ENCODE measurements at regions not wholly inside any gene's neighbourhood (a gene's known extent, or its start where the extent isn't known, plus 50 kb on each side); places are given as distances from the start of the nearest gene placed in this dataset.

DNA sequence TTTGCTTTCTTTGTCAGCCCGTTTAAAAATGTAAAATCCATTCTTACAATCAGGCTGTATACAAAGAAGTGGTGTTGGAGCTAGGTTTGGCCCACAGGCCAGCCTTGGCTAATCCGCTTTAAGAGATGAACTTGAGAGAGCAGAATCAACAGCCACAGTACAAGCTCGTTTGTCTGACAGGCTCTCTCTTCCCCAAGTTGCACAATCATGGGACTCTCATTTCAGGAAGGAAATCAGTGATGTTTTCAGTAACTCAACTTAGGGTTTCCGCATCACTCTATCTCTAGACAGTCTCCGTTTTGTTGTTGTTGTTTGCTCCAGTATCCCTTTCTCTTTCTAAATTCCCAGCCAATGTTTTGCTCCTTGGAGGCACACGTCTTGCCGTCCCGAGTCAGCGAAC, 582.0 kb upstream of the MKI67 start:
- Histone ChIP-seq H2AFZ (ENCODE audit: low read length) (no peak overlapping the region), H3K36me3 (ENCODE audit: insufficient read depth, low read length) (no peaks in the 10 kb centered on the region), H3K27me3 (ENCODE audit: low read length) (no peaks in the 10 kb centered on the region), H4K20me1 (ENCODE audit: insufficient read depth, low read depth, low read length) (no peaks in the 10 kb centered on the region), H3K9me3 (ENCODE audit: low read length) (no peaks in the 10 kb centered on the region), H3K79me2 (ENCODE audit: low read length) (no peaks in the 10 kb centered on the region), H3K27ac (ENCODE audit: low read length) (no peak overlapping the region), H3K9ac (ENCODE audit: low read length) (no peak overlapping the region), H3K4me2 (ENCODE audit: low read depth, low read length, poor library complexity, severe bottlenecking) (no peak overlapping the region), H3K9me2 (replicated peaks; ENCODE audit: insufficient read depth, low read length) (no peaks in the 10 kb centered on the region), H3K4me3 (ENCODE audit: low read length) (no peak overlapping the region), H3K4me1 (ENCODE audit: low read length) (no peaks in the 10 kb centered on the region)
- no peak for DNase-seq

DNA sequence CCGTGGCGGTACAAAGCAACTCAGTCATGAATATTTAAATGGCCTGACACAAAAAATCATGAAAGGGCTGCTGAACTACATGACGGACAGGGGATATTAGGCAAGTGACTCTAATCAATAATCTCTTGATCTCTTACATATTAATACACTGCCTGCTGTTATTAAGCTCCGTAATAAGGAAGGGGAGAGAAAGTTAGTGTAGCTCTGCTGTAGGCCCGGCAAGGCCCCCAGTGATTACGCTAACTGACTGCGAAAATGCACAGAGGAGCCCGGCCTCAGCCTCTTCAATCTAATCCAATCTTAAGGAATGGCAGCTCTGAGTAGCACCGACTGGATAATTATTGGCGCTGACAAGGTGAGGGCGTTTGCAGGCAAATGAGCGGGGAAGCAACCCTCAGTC, 583.5 kb upstream of the MKI67 start:
- Histone ChIP-seq H3K9me2 (replicated peaks; ENCODE audit: insufficient read depth, low read length) (no peaks in the 10 kb centered on the region), H4K20me1 (ENCODE audit: insufficient read depth, low read depth, low read length) (no peaks in the 10 kb centered on the region), H3K27ac (ENCODE audit: low read length) (no peak overlapping the region), H3K4me1 (ENCODE audit: low read length) (no peaks in the 10 kb centered on the region), H2AFZ (ENCODE audit: low read length) (no peak overlapping the region), H3K79me2 (ENCODE audit: low read length) (no peaks in the 10 kb centered on the region), H3K27me3 (ENCODE audit: low read length) (no peaks in the 10 kb centered on the region), H3K9ac (ENCODE audit: low read length) (no peak overlapping the region), H3K4me3 (ENCODE audit: low read length) (no peak overlapping the region), H3K9me3 (ENCODE audit: low read length) (no peaks in the 10 kb centered on the region), H3K36me3 (ENCODE audit: insufficient read depth, low read length) (no peaks in the 10 kb centered on the region), H3K4me2 (ENCODE audit: low read depth, low read length, poor library complexity, severe bottlenecking) (no peak overlapping the region)
- DNase-seq = no peak

DNA sequence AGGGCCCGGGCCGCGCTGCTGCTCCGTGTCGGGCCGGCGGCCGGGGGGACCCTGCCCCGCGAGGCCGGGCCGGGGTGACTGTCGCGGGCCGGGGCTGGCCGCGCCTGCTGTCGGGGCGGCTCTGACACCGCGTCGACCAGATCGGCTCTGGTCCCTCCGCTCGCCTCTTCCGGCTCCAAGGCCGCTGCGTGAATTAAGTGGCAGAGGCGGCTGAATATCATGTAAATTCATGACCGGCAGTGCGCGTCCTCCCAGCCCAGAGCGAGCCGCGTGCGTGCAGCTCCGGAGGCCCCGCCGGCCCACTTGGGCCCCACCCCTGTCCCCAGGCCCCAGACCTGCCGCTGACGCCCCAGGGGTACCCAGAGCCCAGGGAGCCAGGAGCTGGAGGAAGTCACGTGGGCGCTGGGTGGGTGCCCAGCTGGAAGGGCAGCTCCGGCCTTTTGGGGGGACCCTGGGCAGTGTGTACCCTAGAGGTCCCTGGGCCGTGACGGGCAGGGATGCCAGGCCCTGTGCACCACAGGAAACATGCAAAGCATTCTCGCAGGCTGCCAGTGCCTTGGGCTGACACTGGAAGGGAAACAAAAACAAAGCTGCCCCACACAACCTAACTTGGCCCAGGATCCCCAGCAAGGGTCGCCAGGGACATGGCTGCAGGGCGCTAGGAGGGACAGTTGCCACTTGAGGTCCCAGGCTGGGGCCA, 584.0 kb upstream of the MKI67 start:
- no peaks in the 10 kb centered on the region for H4K20me1 ChIP-seq (ENCODE audit: insufficient read depth, low read depth, low read length)
- no peak for DNase-seq
- no peaks in the 10 kb centered on the region for H3K9me3 ChIP-seq (ENCODE audit: low read length)
- no peaks in the 10 kb centered on the region for H3K36me3 ChIP-seq (ENCODE audit: insufficient read depth, low read length)
- no peak overlapping the region for H3K4me2 ChIP-seq (ENCODE audit: low read depth, low read length, poor library complexity, severe bottlenecking)
- H3K27me3 ChIP-seq (ENCODE audit: low read length) = no peaks in the 10 kb centered on the region
- no peaks in the 10 kb centered on the region for H3K4me1 ChIP-seq (ENCODE audit: low read length)
- H3K9ac ChIP-seq (ENCODE audit: low read length) = no peak overlapping the region
- H3K27ac ChIP-seq (ENCODE audit: low read length) = no peak overlapping the region
- H3K79me2 ChIP-seq (ENCODE audit: low read length) = no peaks in the 10 kb centered on the region
- no peak overlapping the region for H3K4me3 ChIP-seq (ENCODE audit: low read length)
- H2AFZ ChIP-seq (ENCODE audit: low read length) = no peak overlapping the region
- H3K9me2 ChIP-seq (replicated peaks; ENCODE audit: insufficient read depth, low read length) = no peaks in the 10 kb centered on the region

DNA sequence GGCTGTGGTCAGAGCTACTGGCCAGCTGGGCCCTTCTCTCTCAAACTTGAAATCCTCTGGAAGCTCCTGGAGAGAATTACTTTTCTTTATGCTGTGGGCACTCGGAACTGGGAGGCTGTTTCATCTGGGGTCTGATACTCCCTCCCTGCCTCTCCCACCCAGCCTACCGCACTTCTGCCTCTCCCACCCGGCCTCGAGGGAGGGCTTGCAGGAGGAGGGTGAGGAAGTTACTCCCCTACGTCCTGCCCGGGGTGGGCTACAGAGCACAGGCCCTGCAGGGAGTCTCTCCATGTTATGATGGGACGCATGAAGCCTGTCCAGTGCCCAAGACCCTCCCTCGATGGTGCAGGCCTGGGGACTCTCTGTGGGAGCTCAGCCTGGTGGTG, 584.6 kb upstream of the MKI67 start:
- Histone ChIP-seq H3K4me1 (ENCODE audit: low read length) (no peaks in the 10 kb centered on the region), H3K9ac (ENCODE audit: low read length) (no peak overlapping the region), H3K4me3 (ENCODE audit: low read length) (no peak overlapping the region), H2AFZ (ENCODE audit: low read length) (no peak overlapping the region), H3K9me2 (replicated peaks; ENCODE audit: insufficient read depth, low read length) (no peaks in the 10 kb centered on the region), H3K4me2 (ENCODE audit: low read depth, low read length, poor library complexity, severe bottlenecking) (no peak overlapping the region), H3K27me3 (ENCODE audit: low read length) (no peaks in the 10 kb centered on the region), H3K79me2 (ENCODE audit: low read length) (no peaks in the 10 kb centered on the region), H3K36me3 (ENCODE audit: insufficient read depth, low read length) (no peaks in the 10 kb centered on the region), H3K9me3 (ENCODE audit: low read length) (no peaks in the 10 kb centered on the region), H3K27ac (ENCODE audit: low read length) (no peak overlapping the region), H4K20me1 (ENCODE audit: insufficient read depth, low read depth, low read length) (no peaks in the 10 kb centered on the region)
- no peak for DNase-seq

DNA sequence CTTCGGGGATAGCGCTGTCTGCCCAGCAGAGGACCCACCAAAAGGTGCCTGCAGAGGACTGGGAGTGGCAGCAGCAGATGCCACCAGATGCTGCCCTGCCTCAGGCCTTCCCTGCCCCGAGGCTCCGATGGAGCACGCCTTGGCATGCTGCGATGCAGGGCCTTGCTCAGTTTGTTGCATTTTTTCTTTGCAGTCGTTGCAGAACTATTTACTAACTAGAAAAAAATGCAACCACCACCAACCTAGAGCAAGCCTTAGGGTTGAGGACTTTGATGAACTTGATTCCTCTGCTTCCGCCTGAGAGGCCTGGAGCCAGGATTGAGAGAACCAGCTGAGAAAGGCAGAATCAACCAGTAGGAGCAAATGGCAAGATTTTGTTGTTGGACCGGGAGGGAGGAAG, 585.6 kb upstream of the MKI67 start:
- Histone ChIP-seq H3K36me3 (ENCODE audit: insufficient read depth, low read length) (no peaks in the 10 kb centered on the region), H3K4me1 (ENCODE audit: low read length) (no peaks in the 10 kb centered on the region), H3K27me3 (ENCODE audit: low read length) (no peaks in the 10 kb centered on the region), H3K79me2 (ENCODE audit: low read length) (no peaks in the 10 kb centered on the region), H3K4me3 (ENCODE audit: low read length) (no peak overlapping the region), H3K4me2 (ENCODE audit: low read depth, low read length, poor library complexity, severe bottlenecking) (no peak overlapping the region), H2AFZ (ENCODE audit: low read length) (no peak overlapping the region), H3K9me3 (ENCODE audit: low read length) (no peaks in the 10 kb centered on the region), H3K27ac (ENCODE audit: low read length) (no peak overlapping the region), H3K9ac (ENCODE audit: low read length) (no peak overlapping the region), H4K20me1 (ENCODE audit: insufficient read depth, low read depth, low read length) (no peaks in the 10 kb centered on the region), H3K9me2 (replicated peaks; ENCODE audit: insufficient read depth, low read length) (no peaks in the 10 kb centered on the region)
- DNase-seq = no peak

DNA sequence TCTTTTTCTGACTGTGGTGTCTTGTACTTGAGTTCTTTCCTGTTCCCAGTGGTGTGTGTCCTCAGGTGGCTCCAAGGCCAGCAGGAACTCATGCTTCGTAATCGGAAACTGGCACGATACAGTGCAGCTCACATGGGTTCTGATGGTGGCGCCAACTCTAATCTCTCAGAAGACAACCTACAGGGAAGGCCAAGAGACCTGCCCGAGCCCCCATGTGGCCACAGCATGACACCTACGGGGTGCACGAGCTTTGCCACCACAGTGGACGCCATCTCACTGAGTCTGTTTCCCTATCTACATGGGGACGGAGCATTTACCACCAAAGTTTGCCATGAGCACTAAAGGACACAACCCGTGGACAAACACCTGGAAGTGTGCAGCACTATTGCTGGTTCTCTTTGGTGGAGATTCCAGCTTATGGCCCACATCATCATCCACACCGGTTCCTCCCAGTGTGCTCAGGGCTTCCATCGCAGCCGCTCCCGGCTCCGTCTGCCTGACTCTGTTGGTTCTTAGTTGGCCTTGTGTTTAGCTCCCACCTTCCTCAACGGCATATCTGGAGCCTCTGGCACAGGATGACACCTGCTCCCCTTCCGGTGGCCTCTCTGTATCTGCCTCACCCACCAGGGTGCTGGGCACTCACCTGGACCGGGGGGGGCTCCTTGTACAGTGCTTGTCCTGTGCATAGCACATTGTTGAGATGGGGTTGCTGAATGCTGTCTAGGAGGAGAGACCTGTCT, 586.6 kb upstream of the MKI67 start:
- Histone ChIP-seq H2AFZ (ENCODE audit: low read length) (no peak overlapping the region), H3K27ac (ENCODE audit: low read length) (no peak overlapping the region), H3K79me2 (ENCODE audit: low read length) (no peaks in the 10 kb centered on the region), H3K4me2 (ENCODE audit: low read depth, low read length, poor library complexity, severe bottlenecking) (no peak overlapping the region), H4K20me1 (ENCODE audit: insufficient read depth, low read depth, low read length) (no peaks in the 10 kb centered on the region), H3K4me3 (ENCODE audit: low read length) (no peak overlapping the region), H3K9me3 (ENCODE audit: low read length) (no peaks in the 10 kb centered on the region), H3K9ac (ENCODE audit: low read length) (no peak overlapping the region), H3K27me3 (ENCODE audit: low read length) (no peaks in the 10 kb centered on the region), H3K36me3 (ENCODE audit: insufficient read depth, low read length) (no peaks in the 10 kb centered on the region), H3K9me2 (replicated peaks; ENCODE audit: insufficient read depth, low read length) (no peaks in the 10 kb centered on the region), H3K4me1 (ENCODE audit: low read length) (no peaks in the 10 kb centered on the region)
- DNase-seq = no peak

DNA sequence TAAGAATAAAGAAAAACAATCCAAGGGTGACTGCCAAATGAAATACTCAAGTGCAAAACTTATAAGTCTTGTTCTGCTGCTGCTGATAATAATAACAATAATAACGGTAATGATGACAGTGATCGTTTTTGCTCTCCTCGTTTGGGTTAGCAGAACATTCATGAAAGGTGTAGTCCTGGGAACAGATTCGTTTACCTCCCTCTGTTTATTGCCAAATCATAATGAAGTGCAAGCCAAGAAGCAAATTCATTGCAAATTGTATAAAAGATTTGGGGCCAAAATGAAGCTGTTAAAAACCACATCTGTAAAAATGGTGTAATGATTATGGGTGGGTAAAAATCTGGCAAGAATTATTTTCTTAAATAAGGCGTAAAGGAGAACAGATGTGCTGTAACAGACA, 587.2 kb upstream of the MKI67 start:
- no peak for DNase-seq
- Histone ChIP-seq H3K9me2 (replicated peaks; ENCODE audit: insufficient read depth, low read length) (no peaks in the 10 kb centered on the region), H3K27ac (ENCODE audit: low read length) (no peak overlapping the region), H3K4me1 (ENCODE audit: low read length) (no peaks in the 10 kb centered on the region), H3K9me3 (ENCODE audit: low read length) (no peaks in the 10 kb centered on the region), H4K20me1 (ENCODE audit: insufficient read depth, low read depth, low read length) (no peaks in the 10 kb centered on the region), H3K27me3 (ENCODE audit: low read length) (no peaks in the 10 kb centered on the region), H3K36me3 (ENCODE audit: insufficient read depth, low read length) (no peaks in the 10 kb centered on the region), H3K79me2 (ENCODE audit: low read length) (no peaks in the 10 kb centered on the region), H3K9ac (ENCODE audit: low read length) (no peak overlapping the region), H3K4me3 (ENCODE audit: low read length) (no peak overlapping the region), H2AFZ (ENCODE audit: low read length) (no peak overlapping the region), H3K4me2 (ENCODE audit: low read depth, low read length, poor library complexity, severe bottlenecking) (no peak overlapping the region)

DNA sequence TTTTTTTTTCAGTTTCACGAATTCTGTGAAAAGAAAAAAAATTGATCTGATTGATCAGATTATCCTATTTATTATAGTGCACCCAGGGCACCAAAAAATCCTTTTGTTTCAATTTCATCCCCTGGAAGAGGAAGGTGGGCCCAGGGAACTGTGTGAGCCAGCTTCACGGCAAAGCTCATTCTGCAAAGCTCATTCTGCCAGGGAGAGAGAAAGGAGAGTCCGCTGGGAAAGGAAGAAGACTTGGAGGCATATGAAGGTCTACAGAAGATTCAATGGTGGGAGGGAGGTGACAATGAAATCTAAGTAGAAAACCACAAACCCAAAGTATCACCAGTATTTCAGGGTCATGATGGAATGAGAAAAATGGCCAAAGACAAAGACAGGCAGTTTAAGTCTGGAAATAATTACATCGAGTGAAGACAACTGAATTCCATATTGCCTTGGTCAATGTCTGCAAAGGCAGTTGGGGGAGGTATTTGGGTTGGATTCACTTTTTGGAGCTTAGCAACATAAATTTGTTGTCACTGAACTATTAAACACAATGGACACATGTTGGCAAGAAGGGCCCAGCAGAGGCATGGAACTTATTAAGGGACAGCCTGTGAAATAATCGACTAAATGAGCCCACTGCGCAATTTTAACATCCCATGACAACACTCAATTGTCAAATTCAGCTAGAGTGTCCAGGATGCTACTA, 587.8 kb upstream of the MKI67 start:
- Histone ChIP-seq H3K9me2 (replicated peaks; ENCODE audit: insufficient read depth, low read length) (no peaks in the 10 kb centered on the region), H3K9ac (ENCODE audit: low read length) (no peak overlapping the region), H3K36me3 (ENCODE audit: insufficient read depth, low read length) (no peaks in the 10 kb centered on the region), H3K4me2 (ENCODE audit: low read depth, low read length, poor library complexity, severe bottlenecking) (no peak overlapping the region), H3K79me2 (ENCODE audit: low read length) (no peaks in the 10 kb centered on the region), H3K9me3 (ENCODE audit: low read length) (no peaks in the 10 kb centered on the region), H4K20me1 (ENCODE audit: insufficient read depth, low read depth, low read length) (no peaks in the 10 kb centered on the region), H3K27ac (ENCODE audit: low read length) (no peak overlapping the region), H3K4me3 (ENCODE audit: low read length) (no peak overlapping the region), H3K4me1 (ENCODE audit: low read length) (no peaks in the 10 kb centered on the region), H3K27me3 (ENCODE audit: low read length) (no peaks in the 10 kb centered on the region), H2AFZ (ENCODE audit: low read length) (no peak overlapping the region)
- no peak for DNase-seq
